Embryonic facial prominence (tissue), 1 donor: ENCODE measurements at regions not wholly inside any gene's neighbourhood (a gene's known extent, or its start where the extent isn't known, plus 50 kb on each side); places are given as distances from the start of the nearest gene placed in this dataset.
"Not testable (repeated sequence)": the region's sequence is repeated elsewhere in the genome, so short reads cannot be mapped to it uniquely, and the experiment has no call there.

Experiments
- DNase-seq: peaks from one replicate; pipeline ENCODE4 v3.0.0-alpha.2; 2016; ENCODE audit errors: extremely low spot score

GRCh38 chr17:445839-446238 lies 93.2 kb upstream of the RPH3AL start, which contains the start of gene RFLNB:
TSS of gene RFLNB (minus strand) at chr17:445939.
- DNase-seq = not testable (repeated sequence)

DNA sequence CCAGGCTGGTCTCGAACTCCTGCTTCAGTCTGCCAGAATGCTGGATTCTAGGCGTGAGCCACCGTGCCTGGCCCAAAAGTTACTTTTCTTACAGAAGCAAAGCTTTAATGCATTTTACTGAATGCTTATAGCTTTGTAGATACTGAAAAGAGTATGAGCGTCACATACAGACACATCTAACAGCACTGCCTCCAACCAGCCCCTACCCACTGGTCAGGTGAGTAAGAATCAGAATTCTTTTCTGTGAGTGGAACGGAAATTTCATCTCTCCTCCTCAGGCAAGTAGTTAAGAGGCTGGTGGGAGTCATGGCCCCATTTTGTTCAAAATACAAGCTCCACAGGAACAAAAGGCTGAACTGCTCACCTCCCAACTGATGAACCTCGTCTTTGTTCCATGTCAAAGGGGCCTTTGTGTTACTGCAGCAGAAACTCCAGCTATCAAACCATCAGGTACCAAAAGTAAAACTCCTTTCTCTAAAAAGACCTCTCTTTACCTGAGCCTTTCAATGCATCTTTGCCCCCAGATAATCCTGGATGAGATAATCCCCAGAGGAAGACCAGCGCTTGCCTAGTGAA lies 92.4 kb upstream of the RPH3AL start:
- DNase-seq = no peak

GRCh38 chr17:443109-443508 lies 90.5 kb upstream of the RPH3AL start:
- DNase-seq = no peak

- no peak for DNase-seq
Measured at GRCh38 chr17:441155-441950, 88.7 kb upstream of the RPH3AL start.

DNA sequence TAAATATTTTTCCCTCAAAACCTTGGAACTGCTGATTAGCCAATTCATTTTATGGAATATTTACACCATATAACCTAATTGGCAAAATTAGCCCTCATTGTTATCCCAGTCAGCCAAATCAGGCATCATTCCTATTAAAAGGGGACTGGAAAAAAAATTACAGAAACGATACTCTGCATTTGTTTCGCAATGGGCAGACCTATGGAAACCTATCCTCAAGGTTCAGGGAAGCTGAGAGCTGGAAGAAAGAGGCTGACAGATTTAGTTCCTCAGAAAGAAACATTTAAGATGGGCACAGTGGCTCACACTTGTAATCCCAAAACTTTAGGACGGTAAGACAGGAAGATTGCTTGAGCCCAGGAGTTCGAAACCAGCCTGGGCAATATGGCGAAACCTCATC lies 85.6 kb upstream of the RPH3AL start:
- DNase-seq = no peak

DNA sequence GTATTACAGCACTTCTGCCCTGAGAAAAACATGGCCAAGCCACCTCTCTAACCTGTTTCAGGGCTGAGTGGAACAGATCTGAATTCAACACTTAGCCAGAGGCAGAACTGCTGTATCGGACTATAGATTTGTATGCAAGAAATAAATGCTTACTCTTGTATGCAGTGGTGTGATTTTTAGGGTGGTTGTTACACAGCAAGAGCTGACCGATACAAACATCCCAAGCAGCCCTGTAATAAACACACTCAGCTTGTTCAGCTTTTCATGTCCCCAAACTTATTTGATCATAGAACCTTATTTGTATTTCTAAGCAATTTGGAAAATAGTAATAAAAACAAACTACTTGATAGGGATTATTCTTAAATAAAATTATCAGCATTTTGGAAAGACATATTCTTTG lies 84.9 kb upstream of the RPH3AL start:
- DNase-seq = no peak

- DNase-seq = no peak
Measured at GRCh38 chr17:436571-436970, 84.0 kb upstream of the RPH3AL start.

GRCh38 chr17:432471-432870 lies 79.9 kb upstream of the RPH3AL start:
- DNase-seq = not testable (repeated sequence)

DNA sequence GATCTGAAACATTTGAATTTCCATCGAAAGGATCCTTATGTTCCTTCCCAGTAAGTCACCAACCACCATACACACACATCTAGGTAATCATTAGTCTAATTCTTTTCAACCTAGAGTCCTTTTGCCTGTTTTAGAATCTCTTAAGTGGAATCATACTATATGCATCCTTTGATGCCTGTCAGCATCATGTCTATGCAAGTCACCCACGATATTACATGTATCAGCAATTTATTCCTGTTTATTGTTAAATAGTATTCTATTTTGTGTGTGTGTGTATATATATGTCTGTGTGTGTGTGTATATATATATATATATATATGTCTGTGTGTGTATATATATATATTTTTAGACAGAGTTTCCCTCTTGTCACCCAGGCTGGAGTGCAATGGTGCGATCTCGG lies 78.9 kb upstream of the RPH3AL start:
- DNase-seq = no peak

DNA sequence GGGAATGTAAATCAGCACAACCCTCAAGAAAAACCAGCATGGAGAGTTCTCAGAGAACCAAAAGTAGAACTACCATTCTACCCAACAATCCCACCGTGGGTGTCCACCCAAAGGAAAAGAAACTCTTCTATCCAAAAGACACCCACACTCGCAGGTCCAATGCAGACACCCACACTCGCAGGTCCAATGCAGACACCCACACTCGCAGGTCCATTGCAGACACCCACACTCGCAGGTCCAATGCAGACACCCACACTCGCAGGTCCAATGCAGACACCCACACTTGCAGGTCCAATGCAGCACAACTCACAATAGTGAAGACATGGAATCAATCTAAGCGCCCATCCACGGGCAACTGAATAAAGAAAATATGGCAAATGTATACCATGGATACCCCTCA lies 77.0 kb upstream of the RPH3AL start:
- no peak for DNase-seq

GRCh38 chr17:428414-428813 lies 75.8 kb upstream of the RPH3AL start:
- DNase-seq = no peak

DNA sequence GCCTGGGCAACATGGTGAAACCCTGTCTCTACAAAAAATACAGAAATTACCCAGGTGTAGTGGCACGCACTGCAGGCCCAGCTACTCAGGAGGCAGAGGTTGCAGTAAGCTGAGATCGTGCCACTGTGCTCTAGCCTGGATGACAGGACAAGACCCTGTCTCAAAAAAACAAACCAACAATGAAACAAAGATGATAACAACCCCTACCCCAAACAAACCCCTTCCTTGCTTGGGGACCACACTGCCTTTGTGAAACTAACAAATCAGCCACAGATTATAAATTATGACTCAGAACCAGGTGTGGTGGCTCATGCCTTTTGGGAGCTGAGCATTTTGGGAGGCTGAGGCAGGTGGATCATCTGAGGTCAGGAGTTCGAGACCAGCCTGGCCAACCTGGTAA lies 75.3 kb upstream of the RPH3AL start:
- no peak for DNase-seq

DNA sequence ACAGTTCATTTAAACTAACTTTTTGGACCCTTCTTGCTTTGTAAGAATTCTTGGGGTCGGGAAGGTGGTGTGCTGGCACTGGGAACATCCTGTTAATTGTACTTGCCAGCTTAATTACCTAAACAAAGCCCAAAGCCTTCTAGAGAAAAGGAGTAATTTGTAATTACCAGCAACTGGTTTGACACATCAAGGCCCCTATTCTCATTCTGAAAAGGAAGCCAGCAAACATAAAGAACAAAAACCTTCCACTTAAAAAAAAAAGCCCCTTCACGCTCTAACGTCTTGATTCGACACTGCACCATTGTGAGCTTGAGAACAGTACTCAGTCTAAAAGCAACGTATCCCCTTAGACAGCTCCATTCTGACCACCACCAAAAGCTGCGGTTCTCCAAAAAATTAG lies 74.7 kb upstream of the RPH3AL start:
- DNase-seq = no peak

DNA sequence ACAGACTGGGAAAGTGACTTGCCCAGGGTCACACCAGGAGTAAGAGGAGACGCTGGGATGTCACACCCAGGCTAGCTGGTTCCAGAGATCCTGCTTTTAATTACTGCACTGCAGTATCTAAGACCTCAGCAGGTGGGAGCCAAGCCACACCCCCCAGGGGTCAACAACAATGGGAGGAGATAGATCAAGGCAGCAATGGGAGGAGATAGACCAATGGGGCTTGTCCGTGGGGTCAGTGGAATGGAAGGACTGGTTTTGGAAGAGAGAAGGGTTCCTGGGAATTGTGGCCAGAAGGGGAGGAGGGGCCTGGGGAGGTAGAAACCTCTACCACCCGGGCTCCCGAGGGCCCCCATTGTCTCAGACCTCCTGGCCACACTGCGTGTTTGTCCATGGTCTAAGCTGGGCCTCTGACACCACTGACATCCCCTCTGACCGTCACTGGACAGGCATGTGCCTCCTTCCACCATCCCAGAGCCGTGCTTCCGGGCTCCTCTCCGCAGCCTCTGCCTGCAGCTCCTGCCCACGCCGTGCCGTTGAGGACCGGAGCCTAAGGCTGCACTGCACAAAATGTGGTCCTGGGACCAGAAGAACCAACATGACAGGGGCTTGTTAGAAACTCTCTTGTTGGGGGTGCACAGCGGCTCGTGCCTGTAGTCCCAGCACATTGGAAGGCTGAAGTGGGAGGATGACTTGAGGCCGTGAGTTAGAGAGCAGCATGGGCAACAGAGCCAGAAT lies 69.8 kb upstream of the RPH3AL start:
- no peak for DNase-seq

- DNase-seq = no peak
Measured at GRCh38 chr17:420479-421175, 68.0 kb upstream of the RPH3AL start.

GRCh38 chr17:419073-419735 lies 66.6 kb upstream of the RPH3AL start:
- no peak for DNase-seq

- no peak for DNase-seq
Measured at GRCh38 chr17:418421-418751, 65.8 kb upstream of the RPH3AL start.

DNA sequence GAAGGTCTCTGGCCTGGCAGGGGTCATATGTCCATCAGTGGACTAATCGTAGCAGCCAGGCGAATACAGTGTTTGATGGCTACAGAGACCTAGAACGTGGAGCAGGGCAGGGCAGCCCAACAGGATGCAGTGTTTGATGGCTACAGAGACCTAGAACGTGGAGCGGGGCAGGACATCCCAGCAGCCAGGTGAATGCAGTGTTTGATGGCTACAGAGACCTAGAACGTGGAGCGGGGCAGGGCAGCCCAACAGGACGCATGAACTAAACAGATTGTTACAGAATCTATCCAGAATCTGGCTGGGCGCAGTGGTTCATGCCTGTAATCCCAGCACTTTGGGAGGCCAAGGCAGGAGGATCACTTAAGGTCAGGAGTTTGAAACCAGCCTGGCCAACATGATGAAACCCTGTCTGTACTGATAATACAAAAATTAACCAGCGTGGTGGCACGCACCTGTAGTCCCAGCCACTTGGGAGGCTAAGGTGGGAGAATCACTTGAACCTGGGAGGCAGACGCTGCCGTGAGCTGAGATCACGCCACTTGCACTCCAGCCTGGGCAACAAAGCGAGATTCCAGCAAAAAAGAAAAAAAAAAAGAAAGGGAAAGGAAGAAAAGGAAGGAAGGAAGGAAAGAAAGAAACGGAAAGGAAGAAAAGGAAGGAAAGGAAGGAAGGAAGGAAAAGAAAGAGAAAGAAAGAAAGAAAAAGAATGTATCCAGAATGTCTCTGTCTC lies 65.2 kb upstream of the RPH3AL start:
- DNase-seq = no peak

DNA sequence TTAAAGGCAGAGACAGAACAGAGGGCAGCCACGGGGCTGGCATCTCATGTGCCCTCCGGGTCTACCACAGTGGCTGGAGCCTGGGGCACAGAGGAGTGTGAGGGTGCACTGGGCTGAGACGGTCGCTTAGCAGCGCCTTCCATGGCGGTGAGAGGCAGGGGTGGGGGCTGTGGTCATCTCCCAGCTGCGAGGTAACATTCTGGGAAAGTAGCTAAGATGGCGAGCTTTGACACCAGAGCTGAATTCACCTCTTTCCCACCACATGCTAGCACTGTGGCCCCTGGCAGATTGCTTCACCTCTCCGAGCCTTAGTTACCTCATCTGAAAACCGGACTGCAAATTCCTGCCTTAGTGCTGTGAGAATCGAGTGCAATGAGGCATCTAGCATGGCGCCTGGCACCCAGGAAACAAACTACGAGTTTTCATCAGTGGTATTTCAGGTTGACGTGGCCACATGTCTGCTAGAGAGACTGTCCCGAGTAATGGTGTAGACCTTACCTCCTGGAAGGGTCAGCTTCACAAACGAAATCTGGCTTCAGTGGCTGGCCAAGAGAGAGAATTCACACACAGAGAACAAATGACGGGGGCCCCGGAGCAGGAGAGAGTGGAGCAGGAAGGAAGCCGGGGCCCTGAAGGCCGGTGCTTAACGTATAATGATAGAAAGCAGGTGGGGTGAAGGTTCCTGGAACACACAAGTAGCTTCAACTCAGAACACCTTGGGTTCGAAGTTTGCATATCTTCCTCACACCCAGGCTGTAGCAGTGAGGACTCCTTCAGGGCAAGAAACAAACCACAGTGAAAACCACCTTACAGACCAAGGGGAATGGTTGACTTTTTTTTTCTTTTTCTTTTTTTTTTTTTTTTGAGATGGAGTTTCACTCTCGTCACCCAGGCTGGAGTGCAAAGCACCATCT lies 63.9 kb upstream of the RPH3AL start:
- no peak for DNase-seq

GRCh38 chr17:413706-414380 lies 61.2 kb upstream of the RPH3AL start:
- no peak for DNase-seq
